Activated CD8-positive, alpha-beta T cell treated with anti-CD3 and anti-CD28 coated beads for 36 hours (primary cell): ENCODE measurements at regions not wholly inside any gene's neighbourhood (a gene's known extent, or its start where the extent isn't known, plus 50 kb on each side); places are given as distances from the start of the nearest gene placed in this dataset.

ENCODE experiments used
- ATAC-seq: fragments of 200-7000 bp; cut with Tn5 transposase; one replicate; pipeline ENCODE4 v1.10.0; 2021; ENCODE audit warnings: mild to moderate bottlenecking, moderate library complexity
- CTCF ChIA-PET: fragments of 350-600 bp; sonication (Branson Sonifier 250); formaldehyde crosslinking; loops from one replicate; lab custom pipeline; 2021; ENCODE audit warnings: antibody characterized with exemption; lab: Charles Lee
- POLR2A ChIA-PET: fragments of 350-600 bp; sonication (Branson Sonifier 250); formaldehyde crosslinking; loops from one replicate; lab custom pipeline; 2021; ENCODE audit warnings: antibody characterized with exemption; lab: Charles Lee
- DNase-seq: peaks from one replicate; pipeline ENCODE4 v3.0.0-alpha.2; 2020
- H3K27ac Mint-ChIP-seq: one replicate; pipeline ENCODE4 v1.8.0; 2021; ENCODE audit warnings: mild to moderate bottlenecking, mixed read lengths
- H3K27me3 Mint-ChIP-seq: one replicate; pipeline ENCODE4 v1.8.0; 2021; ENCODE audit warnings: mixed read lengths
- H3K36me3 Mint-ChIP-seq: one replicate; pipeline ENCODE4 v1.8.0; 2021; ENCODE audit warnings: low read depth, mixed read lengths
- H3K4me1 Mint-ChIP-seq: one replicate; pipeline ENCODE4 v1.8.0; 2021; ENCODE audit warnings: low read depth, mixed read lengths
- H3K4me3 Mint-ChIP-seq: one replicate; pipeline ENCODE4 v1.8.0; 2021; ENCODE audit warnings: mild to moderate bottlenecking, moderate library complexity, mixed read lengths
- H3K9me3 Mint-ChIP-seq: one replicate; pipeline ENCODE4 v1.8.0; 2021; ENCODE audit warnings: mixed read lengths
- intact Hi-C: fragments of 100-400 bp; cut with micrococcal nuclease; formaldehyde crosslinking; loops from one replicate; pipeline ENCODE4 v1.10.0; 2022
- TF ChIP-seq, protein P1 (sequence below): fragments of 200-600 bp; IDR thresholded peaks from one replicate; pipeline ENCODE4 v1.8.0; 2022; ENCODE audit warnings: antibody characterized with exemption, mild to moderate bottlenecking

DNA sequence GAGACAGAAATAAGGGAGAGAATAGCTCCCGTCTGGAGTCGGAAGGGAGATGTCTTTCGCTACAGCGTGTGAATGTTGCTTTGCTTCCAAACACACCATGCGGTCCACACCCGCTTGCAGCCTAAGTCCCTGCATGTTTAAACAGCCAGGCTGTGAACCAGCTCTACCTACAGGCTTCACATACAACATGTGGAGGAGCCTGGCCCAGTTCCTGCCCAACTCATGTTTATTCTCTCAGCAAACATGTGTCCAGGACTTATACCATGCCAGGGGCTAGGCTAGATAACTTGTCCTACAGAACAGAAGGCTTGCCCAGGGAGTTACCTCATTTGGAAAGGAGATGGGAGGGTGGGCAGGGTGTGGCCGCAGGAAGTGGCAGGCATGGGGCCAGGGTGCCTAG lies 181.5 kb downstream of the FOXO1 start:
- Mint-ChIP-seq H3K4me3 (peak overlapping the region; percentile 36), H3K9me3 (peaks cover 8% of the 10 kb centered on the region), H3K27me3 (no peaks in the 10 kb centered on the region), H3K4me1 (peaks cover 83% of the 10 kb centered on the region), H3K27ac (peak overlapping the region; percentile 92), H3K36me3 (peaks cover 7% of the 10 kb centered on the region)
- POLR2A ChIA-PET = interaction anchor here (0.9 to 2.6 kb wide), 12 partner anchors 11 to 281 kb away, joined by 3 to 9 read pairs (median 4); no protein-coding TSS in a partner anchor
- ATAC-seq (no peak), DNase-seq (peak; percentile 28)
- intact Hi-C loops = loop anchor here (2.0 kb wide), 1 partner anchor 178 kb away; no protein-coding TSS in a partner anchor
- CTCF ChIA-PET = interaction anchor here (0.9 to 1.2 kb wide), 3 partner anchors 14 to 33 kb away, joined by 3 read pairs; no protein-coding TSS in a partner anchor
- TF ChIP-seq, protein P1, sequence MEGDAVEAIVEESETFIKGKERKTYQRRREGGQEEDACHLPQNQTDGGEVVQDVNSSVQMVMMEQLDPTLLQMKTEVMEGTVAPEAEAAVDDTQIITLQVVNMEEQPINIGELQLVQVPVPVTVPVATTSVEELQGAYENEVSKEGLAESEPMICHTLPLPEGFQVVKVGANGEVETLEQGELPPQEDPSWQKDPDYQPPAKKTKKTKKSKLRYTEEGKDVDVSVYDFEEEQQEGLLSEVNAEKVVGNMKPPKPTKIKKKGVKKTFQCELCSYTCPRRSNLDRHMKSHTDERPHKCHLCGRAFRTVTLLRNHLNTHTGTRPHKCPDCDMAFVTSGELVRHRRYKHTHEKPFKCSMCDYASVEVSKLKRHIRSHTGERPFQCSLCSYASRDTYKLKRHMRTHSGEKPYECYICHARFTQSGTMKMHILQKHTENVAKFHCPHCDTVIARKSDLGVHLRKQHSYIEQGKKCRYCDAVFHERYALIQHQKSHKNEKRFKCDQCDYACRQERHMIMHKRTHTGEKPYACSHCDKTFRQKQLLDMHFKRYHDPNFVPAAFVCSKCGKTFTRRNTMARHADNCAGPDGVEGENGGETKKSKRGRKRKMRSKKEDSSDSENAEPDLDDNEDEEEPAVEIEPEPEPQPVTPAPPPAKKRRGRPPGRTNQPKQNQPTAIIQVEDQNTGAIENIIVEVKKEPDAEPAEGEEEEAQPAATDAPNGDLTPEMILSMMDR = no peak

DNA sequence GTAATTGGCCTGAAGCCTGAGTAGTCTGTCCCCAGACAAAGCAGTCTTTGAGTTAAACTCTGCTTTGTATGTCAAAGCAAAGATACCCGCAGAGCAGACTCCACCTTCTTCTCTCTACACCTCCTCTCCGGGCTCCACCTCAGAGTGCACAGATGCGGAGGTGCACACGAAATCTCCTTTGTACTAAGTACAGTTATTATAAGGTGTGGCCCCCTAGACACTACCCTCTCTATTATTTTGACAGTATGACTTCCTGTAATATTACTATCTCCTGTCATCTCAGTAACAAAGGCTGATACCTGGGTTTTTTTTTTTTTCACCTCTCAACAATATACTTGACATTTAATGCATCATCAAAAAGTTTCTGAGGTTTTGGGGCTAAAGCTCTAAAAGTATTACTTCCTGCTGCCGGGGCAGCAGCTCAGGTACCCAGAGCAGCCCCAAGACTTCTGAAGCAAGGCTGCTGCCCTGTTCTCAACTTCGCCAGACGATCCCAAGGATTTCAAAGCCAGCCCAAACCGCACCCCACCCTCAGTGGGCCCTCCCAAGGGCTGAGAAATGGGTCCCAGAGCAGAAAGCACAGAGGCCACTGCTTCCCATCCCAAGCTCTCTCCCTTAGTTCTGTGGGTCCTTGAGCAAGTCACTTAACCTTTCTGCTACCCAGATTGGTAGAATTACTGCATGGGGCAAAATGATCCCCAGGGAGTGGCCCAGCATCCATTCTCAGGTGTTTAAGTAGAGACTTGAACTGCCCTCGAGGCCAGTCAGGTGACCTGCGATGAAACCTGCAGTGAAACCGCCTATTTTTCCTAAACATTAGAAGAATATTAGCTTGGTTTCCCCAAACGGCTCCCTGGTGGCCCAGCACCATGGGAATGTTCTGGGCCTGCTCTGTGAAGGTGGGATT lies 180.6 kb downstream of the FOXO1 start:
- ChIA-PET POLR2A (interaction anchor here (0.6 to 2.6 kb wide), 10 partner anchors 8 to 180 kb away, joined by 3 to 9 read pairs (median 6); no protein-coding TSS in a partner anchor), CTCF (interaction anchor here (0.7 to 1.3 kb wide), 2 partner anchors 26 to 180 kb away, joined by 3 to 4 read pairs; no protein-coding TSS in a partner anchor)
- TF ChIP-seq, protein P1 = no peak
- Mint-ChIP-seq H3K4me3 (peak overlapping the region; percentile 24), H3K27me3 (no peaks in the 10 kb centered on the region), H3K4me1 (peaks cover 80% of the 10 kb centered on the region), H3K9me3 (peaks cover 8% of the 10 kb centered on the region), H3K27ac (peak overlapping the region; percentile 92), H3K36me3 (peaks cover 7% of the 10 kb centered on the region)
- peak; percentile 91 for ATAC-seq
- intact Hi-C loops = loop anchor here (2.0 kb wide), 1 partner anchor 177 kb away; no protein-coding TSS in a partner anchor
- peak; percentile 83 for DNase-seq

DNA sequence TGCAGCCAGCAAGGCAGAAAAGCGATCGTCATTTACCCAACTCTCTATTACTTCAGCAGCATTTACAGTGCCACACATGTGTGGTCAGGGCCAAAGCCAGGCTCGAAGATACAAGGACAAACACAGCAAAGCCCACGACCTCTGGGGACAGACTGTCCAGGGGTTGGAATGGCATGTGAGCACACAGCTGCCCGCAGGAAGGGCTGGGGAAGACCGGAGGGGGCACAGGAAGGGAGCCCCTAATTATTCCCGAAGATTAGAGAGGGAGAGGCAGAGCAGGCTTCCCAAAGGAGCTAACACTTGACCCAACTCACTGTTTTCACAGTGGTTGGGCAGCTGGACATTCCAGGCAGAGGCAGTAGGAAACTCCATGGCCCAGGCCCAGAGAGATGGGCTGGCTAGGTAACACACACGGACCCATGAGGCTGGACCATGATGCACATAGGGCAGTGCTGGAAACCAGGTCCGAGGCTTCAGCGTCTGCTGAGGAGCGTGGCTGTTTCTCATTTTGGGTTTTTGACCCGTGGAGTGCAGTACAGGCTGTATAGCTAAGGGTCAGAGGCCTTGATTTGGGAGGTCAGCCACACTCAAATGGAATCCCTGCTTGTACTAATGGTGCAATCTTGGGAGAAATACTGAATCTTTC lies 179.8 kb downstream of the FOXO1 start:
- ChIA-PET CTCF (interaction anchor here (1.3 kb wide), 1 partner anchor 179 kb away, joined by 3 read pairs; no protein-coding TSS in a partner anchor), POLR2A (interaction anchor here (0.6 to 2.1 kb wide), 5 partner anchors 8 to 179 kb away, joined by 3 to 7 read pairs (median 6); no protein-coding TSS in a partner anchor)
- TF ChIP-seq, protein P1 = no peak
- ATAC-seq (no peak), DNase-seq (no peak)
- intact Hi-C loops = no loop called here
- H3K36me3 Mint-ChIP-seq = peaks cover 7% of the 10 kb centered on the region
- no peak overlapping the region for H3K4me3 Mint-ChIP-seq
- peaks cover 8% of the 10 kb centered on the region for H3K9me3 Mint-ChIP-seq
- peak overlapping the region; percentile 92 for H3K27ac Mint-ChIP-seq
- no peaks in the 10 kb centered on the region for H3K27me3 Mint-ChIP-seq
- peaks cover 80% of the 10 kb centered on the region for H3K4me1 Mint-ChIP-seq

DNA sequence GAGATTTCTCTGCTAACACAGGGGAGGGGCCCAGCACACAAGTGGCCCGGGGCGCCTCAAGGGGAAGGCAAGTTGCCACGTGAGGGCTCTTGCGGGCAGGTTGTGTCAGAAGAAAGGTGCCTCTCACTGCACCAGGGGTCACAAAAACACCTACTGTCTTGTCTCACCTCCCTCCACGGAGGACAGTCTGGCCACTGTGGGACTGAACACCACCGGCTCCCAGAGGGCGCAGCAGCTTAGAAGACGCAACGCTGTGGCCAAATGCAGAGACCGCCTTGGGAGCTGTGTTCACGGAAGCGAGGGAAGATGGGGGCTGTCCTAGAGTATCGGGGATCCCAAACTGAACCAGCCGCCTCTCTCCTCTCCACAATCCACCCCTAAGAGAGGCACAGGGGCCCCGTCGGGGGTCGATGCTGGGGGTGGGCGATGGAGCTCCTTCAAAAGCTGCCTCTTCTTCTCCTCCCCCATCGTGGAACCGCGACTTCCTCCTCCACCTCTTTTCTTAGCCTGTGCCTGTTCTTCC lies 177.5 kb downstream of the FOXO1 start:
- ChIA-PET CTCF (interaction anchor here (1.0 to 1.1 kb wide), 2 partner anchors 29 to 420 kb away, joined by 3 read pairs; no protein-coding TSS in a partner anchor), POLR2A (interaction anchor here (0.7 to 2.1 kb wide), 2 partner anchors 14 to 42 kb away, joined by 3 to 6 read pairs; no protein-coding TSS in a partner anchor)
- Mint-ChIP-seq H3K4me1 (peaks cover 75% of the 10 kb centered on the region), H3K27ac (peak overlapping the region; percentile 46), H3K27me3 (no peaks in the 10 kb centered on the region), H3K9me3 (peaks cover 1% of the 10 kb centered on the region), H3K4me3 (no peak overlapping the region), H3K36me3 (peaks cover 1% of the 10 kb centered on the region)
- DNase-seq (no peak), ATAC-seq (no peak)
- TF ChIP-seq, protein P1 = no peak
- intact Hi-C loops = no loop called here
